GM10248 (cell line): ENCODE measurements at regions not wholly inside any gene's neighbourhood (a gene's known extent, or its start where the extent isn't known, plus 50 kb on each side); places are given as distances from the start of the nearest gene placed in this dataset.

Source experiments
- CTCF ChIA-PET: fragments of 300-600 bp; sonication (Branson Sonifier 250); formaldehyde crosslinking; extraction: SDS; loops from one replicate; lab custom pipeline; 2021; ENCODE audit warnings: antibody characterized with exemption; lab: Yijun Ruan, JAX
- POLR2A ChIA-PET: fragments of 350-650 bp; sonication (Branson Sonifier 250); formaldehyde crosslinking; extraction: SDS; loops from one replicate; lab custom pipeline; 2020; ENCODE audit warnings: antibody characterized with exemption; lab: Yijun Ruan, JAX
- DNase-seq: peaks from one replicate; pipeline ENCODE4 v3.0.0; 2012; ENCODE audit errors: extremely low spot score
- TF ChIP-seq, protein P1 (sequence below): IDR thresholded peaks from 2 replicates; pipeline ENCODE4 v1.5.1; 2012; ENCODE audit warnings: mild to moderate bottlenecking, low read depth; ENCODE audit errors: extremely low read depth, missing control alignments, control extremely low read depth

DNA sequence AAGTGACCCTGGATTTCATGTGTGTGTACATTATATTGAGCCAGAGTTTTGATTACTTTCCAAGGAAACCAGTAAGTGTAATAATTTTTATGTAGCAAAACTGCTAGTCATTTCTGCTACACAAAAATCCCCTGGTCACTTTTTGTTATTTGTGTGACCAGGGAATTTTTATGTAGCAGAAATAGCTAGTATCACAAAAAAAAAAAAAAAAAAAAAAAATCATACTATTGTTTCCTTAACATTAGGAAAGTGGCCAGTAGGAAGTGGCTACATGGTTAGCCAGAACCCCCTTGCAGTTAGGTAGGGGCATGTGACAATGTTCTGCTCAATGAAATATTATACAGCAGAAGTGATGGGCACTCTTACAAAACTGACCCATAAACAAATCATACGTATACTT lies 434.0 kb upstream of the BTBD3 start:
- ChIA-PET POLR2A (no interaction called here), CTCF (interaction anchor here (1.6 kb wide), 1 partner anchor 13 kb away, joined by 5 read pairs; no protein-coding TSS in a partner anchor)
- TF ChIP-seq, protein P1, sequence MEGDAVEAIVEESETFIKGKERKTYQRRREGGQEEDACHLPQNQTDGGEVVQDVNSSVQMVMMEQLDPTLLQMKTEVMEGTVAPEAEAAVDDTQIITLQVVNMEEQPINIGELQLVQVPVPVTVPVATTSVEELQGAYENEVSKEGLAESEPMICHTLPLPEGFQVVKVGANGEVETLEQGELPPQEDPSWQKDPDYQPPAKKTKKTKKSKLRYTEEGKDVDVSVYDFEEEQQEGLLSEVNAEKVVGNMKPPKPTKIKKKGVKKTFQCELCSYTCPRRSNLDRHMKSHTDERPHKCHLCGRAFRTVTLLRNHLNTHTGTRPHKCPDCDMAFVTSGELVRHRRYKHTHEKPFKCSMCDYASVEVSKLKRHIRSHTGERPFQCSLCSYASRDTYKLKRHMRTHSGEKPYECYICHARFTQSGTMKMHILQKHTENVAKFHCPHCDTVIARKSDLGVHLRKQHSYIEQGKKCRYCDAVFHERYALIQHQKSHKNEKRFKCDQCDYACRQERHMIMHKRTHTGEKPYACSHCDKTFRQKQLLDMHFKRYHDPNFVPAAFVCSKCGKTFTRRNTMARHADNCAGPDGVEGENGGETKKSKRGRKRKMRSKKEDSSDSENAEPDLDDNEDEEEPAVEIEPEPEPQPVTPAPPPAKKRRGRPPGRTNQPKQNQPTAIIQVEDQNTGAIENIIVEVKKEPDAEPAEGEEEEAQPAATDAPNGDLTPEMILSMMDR, result no peak
- DNase-seq, result no peak

DNA sequence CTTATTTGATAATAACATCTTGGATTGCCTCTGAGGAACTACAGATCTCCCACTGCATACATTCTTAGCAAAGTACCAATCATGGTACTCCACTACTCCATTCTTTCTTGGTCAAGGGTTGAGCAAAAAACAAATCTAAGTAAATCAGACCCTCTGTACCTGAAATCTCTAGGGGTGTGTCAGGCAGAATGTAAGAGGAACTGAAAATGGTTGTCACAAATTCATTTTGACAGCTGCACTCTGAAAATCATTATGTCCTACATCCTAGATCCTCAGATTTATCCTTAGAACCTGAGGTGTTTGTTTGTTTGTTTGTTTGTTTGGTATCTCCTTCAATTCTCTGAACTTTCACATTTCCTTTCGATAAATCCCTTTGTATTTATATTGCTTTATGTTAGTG lies 433.2 kb upstream of the BTBD3 start:
- DNase-seq, result no peak
- TF ChIP-seq, protein P1, result no peak
- CTCF ChIA-PET, result interaction anchor here (1.6 kb wide), 1 partner anchor 13 kb away, joined by 5 read pairs; no protein-coding TSS in a partner anchor
- POLR2A ChIA-PET, result no interaction called here

DNA sequence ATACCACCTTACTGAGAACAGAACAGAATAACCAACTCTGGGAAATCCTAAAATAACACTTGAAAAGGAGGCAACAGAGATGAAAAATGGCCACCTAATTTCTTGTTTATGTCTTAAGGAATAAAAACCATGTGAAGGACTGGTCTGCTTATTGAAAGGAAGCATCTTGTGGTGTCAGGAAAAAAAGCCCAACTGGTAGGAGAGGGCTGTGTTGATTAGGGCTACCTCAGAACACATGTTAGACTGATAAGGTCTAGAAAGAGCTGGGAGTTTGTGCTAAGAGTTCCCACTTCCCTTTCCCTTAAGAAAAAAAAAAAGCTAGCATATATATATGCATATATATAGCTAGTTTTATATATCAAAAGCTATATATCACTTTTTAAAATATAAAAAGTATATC lies 425.3 kb upstream of the BTBD3 start:
- no peak for DNase-seq
- ChIA-PET CTCF (no interaction called here), POLR2A (no interaction called here)
- TF ChIP-seq, protein P1, result no peak

DNA sequence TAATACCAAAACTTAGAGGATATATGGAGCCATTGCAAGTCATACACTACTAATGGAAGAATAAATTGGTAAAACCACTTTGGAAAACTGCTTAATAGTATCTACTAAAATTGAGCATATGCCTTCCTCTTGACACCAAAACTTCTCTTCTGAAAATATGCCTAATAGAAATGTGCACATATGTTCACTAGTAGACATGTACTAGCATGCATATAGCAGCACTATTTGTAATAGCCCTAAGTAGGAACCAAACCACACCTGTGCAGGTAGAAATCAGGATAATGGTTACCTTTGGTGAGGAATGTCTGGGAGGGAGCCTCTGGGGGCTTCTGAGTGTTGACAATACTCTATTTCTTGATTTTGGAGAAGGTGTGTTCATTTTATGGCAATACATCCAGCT lies 424.8 kb upstream of the BTBD3 start:
- ChIA-PET CTCF (no interaction called here), POLR2A (no interaction called here)
- no peak for DNase-seq
- TF ChIP-seq, protein P1, result no peak

DNA sequence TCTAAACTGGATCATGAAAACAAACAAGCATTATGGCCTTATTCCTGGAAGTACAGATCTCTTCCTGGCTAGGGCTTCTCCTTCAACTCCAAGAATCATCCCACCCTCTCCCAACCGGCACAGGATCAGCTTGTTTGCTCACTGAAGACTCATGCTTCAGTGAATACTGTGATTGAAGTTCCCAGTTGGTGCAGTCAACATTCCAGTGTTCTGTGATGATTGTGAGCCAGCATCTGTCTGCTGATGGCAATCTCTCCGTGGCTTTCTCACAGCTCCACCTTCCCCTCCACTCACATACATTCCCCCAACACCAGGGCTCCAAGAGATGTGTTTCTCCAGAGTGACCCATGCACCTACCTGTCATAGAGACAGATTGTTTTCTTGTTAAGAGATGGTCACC lies 421.3 kb upstream of the BTBD3 start:
- no peak for DNase-seq
- TF ChIP-seq, protein P1, result no peak
- POLR2A ChIA-PET, result no interaction called here
- CTCF ChIA-PET, result interaction anchor here (1.4 to 1.5 kb wide), 2 partner anchors 12 to 29 kb away, joined by 3 to 5 read pairs; no protein-coding TSS in a partner anchor

DNA sequence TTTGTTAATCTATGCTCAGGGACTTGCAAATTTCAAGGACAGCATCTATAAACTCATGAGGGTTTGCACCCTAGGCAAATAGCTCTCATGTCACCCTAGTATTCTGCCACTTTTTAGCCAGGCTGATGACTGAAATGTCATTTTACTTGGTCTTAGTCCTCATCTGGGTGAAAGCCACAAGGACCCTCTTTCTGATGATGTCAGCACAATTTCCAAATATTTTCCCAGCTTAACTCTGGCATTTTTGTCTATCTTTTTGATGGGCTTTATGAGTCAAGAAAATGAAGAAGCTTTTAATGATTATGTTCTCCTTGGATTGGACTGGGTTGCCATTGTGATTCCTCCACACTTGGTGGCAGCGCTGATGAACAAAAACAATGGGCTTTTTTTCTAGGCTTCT lies 420.1 kb upstream of the BTBD3 start:
- TF ChIP-seq, protein P1, result no peak
- DNase-seq, result no peak
- ChIA-PET POLR2A (no interaction called here), CTCF (interaction anchor here (0.8 to 1.4 kb wide), 3 partner anchors 9 to 42 kb away, joined by 3 to 5 read pairs (median 3); no protein-coding TSS in a partner anchor)

DNA sequence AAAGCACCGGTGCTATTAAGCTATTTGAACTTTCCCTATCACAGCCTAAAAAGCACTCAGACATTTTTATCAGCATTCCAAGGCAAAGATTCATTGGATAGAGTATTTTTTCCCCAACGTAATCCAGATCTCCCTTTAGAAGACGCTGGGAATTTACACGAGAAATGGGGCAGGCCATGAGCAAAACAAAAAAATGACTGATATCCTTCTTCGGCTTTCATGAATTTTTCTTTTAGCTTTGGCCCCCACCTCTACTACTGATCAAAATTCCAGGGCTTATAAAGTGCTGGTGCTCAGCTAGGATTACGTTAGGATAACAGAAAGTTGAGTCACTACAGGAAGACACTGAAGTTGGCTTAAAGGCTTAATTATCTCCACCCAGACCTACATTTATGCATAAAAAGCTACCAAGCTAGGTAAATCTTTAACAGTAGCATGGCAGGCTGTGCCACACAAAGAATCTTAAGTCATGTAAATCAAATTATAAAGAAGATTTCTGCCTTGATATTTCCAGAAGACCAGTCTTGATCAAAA lies 418.5 kb upstream of the BTBD3 start:
- DNase-seq, result no peak
- CTCF ChIA-PET, result interaction anchor here (1.2 kb wide), 1 partner anchor 19 kb away, joined by 3 read pairs; no protein-coding TSS in a partner anchor
- POLR2A ChIA-PET, result interaction anchor here (0.5 kb wide), 1 partner anchor 119 kb away, joined by 3 read pairs; no protein-coding TSS in a partner anchor
- TF ChIP-seq, protein P1, result no peak
